ENCODE measurements at regions not wholly inside any gene's neighbourhood (a gene's known extent, or its start where the extent isn't known, plus 50 kb on each side); places are given as distances from the start of the nearest gene placed in this dataset.

- Mint-ChIP-seq H3K4me3 (no peak overlapping the region), H3K27me3 (ENCODE audit: low read depth) (no peaks in the 10 kb centered on the region), H3K4me1 (no peaks in the 10 kb centered on the region), H3K9me3 (no peaks in the 10 kb centered on the region; the same call in 1 of the 2 replicates), H3K27ac (no peak overlapping the region), H3K36me3 (no peaks in the 10 kb centered on the region)
- ChIA-PET POLR2A (no interaction called here), CTCF (no interaction called here)
- no peak for ATAC-seq
- TF ChIP-seq GABPB1 (CRISPR knock-in tag; IDR thresholded peaks at IDR 0.05): no peak
- TF ChIP-seq FOXP1 (CRISPR knock-in tag; IDR thresholded peaks at IDR 0.05; ENCODE audit: borderline replicate concordance): no peak
- TF ChIP-seq ERG (CRISPR knock-in tag; IDR thresholded peaks at IDR 0.05): no peak
- no peak for TF ChIP-seq IRF1 (CRISPR knock-in tag; IDR thresholded peaks at IDR 0.05)
- no peak for TF ChIP-seq E2F5 (CRISPR knock-in tag; IDR thresholded peaks at IDR 0.05)
- TF ChIP-seq TCF7 (CRISPR knock-in tag; IDR thresholded peaks at IDR 0.05; ENCODE audit: low read depth): no peak
- TF ChIP-seq MXD4 (CRISPR knock-in tag; IDR thresholded peaks at IDR 0.05; ENCODE audit: borderline replicate concordance): no peak
- TF ChIP-seq CREM (CRISPR knock-in tag; IDR thresholded peaks at IDR 0.05): no peak
- no peak for TF ChIP-seq ATF3 (CRISPR knock-in tag; conservative IDR thresholded peaks at IDR 0.05)
- no peak for TF ChIP-seq FOXP4 (CRISPR knock-in tag; IDR thresholded peaks at IDR 0.05)
- no peak for TF ChIP-seq ZNF263 (CRISPR knock-in tag; IDR thresholded peaks at IDR 0.05; ENCODE audit: low read depth)
- DNase-seq (ENCODE audit: low spot score): no peak
These were observed 80.9 kb upstream of the GRIK2 start for GRCh38 chr6:101312652-101313051.

GRCh38 chr6:101322921-101323320 lies 70.6 kb upstream of the GRIK2 start:
- Mint-ChIP-seq H3K36me3 (no peaks in the 10 kb centered on the region), H3K27ac (no peak overlapping the region), H3K9me3 (no peaks in the 10 kb centered on the region; the same call in 1 of the 2 replicates), H3K4me1 (peaks cover 8% of the 10 kb centered on the region), H3K27me3 (ENCODE audit: low read depth) (no peaks in the 10 kb centered on the region), H3K4me3 (no peak overlapping the region)
- POLR2A ChIA-PET: no interaction called here
- DNase-seq (ENCODE audit: low spot score) (no peak), ATAC-seq (no peak)
- TF ChIP-seq ZNF532 (CRISPR knock-in tag; IDR thresholded peaks at IDR 0.05; ENCODE audit: borderline replicate concordance) (no peak), AFF4 (CRISPR knock-in tag; IDR thresholded peaks at IDR 0.05; ENCODE audit: borderline replicate concordance) (no peak), SMAD4 (CRISPR knock-in tag; IDR thresholded peaks at IDR 0.05) (no peak), PRDM15 (CRISPR knock-in tag; IDR thresholded peaks at IDR 0.05) (no peak)
- CTCF ChIA-PET: no interaction called here

Data from WTC11 (cell line).